NT2/D1 (cell line): ENCODE measurements at regions not wholly inside any gene's neighbourhood (a gene's known extent, or its start where the extent isn't known, plus 50 kb on each side); places are given as distances from the start of the nearest gene placed in this dataset.

Experiments
- SUZ12 ChIP-seq: IDR thresholded peaks from 2 replicates; pipeline ENCODE4 v1.6.1; 2011; ENCODE audit not compliant: insufficient read length, insufficient read depth; ENCODE audit errors: extremely low read depth
- YY1 ChIP-seq: IDR thresholded peaks from 2 replicates; pipeline ENCODE4 v1.6.1; 2011; ENCODE audit not compliant: insufficient read length, insufficient read depth
- ZNF274 ChIP-seq: IDR thresholded peaks from 2 replicates; pipeline ENCODE4 v1.6.1; 2011; ENCODE audit warnings: mild to moderate bottlenecking, low read depth, low read length

- TF ChIP-seq YY1 (no peak), ZNF274 (no peak), SUZ12 (no peak)
These were observed 185.5 kb downstream of the ZNF365 start for GRCh38 chr10:62559481-62560200.
